GM23248 (cell line): ENCODE measurements at regions not wholly inside any gene's neighbourhood (a gene's known extent, or its start where the extent isn't known, plus 50 kb on each side); places are given as distances from the start of the nearest gene placed in this dataset.

Source experiments
- DNase-seq: peaks from one replicate; pipeline ENCODE4 v3.0.0-alpha.2; 2015
- H2AFZ ChIP-seq: fragments of 200-600 bp; sonication (generic); 2 replicates; pipeline ENCODE4 v1.6.1; 2016; ENCODE audit warnings: antibody characterized with exemption
- H3F3A ChIP-seq: fragments of 200-600 bp; sonication (generic); 2 replicates; pipeline ENCODE4 v1.6.1; 2016; ENCODE audit warnings: mild to moderate bottlenecking, antibody characterized with exemption, mixed run types; ENCODE audit not compliant: insufficient read depth
- H3K27ac ChIP-seq: fragments of 200-600 bp; sonication (generic); 2 replicates; pipeline ENCODE4 v1.5.1; 2016; ENCODE audit warnings: mild to moderate bottlenecking
- H3K27me3 ChIP-seq: fragments of 200-600 bp; sonication (generic); replicated peaks from 2 replicates; pipeline ENCODE4 v1.6.1; 2016; ENCODE audit warnings: mild to moderate bottlenecking; ENCODE audit not compliant: insufficient read depth
- H3K36me3 ChIP-seq: fragments of 200-600 bp; sonication (generic); 2 replicates; pipeline ENCODE4 v1.6.1; 2016; ENCODE audit warnings: low read depth, mild to moderate bottlenecking
- H3K4me1 ChIP-seq: fragments of 200-600 bp; sonication (generic); 2 replicates; pipeline ENCODE4 v1.6.1; 2016; ENCODE audit warnings: mild to moderate bottlenecking; ENCODE audit not compliant: insufficient read depth
- H3K4me2 ChIP-seq: fragments of 200-600 bp; sonication (generic); one replicate; pipeline ENCODE4 v1.6.1; 2016; ENCODE audit warnings: mild to moderate bottlenecking; ENCODE audit not compliant: unreplicated experiment
- H3K4me3 ChIP-seq: fragments of 200-600 bp; sonication (generic); 2 replicates; pipeline ENCODE4 v1.5.1; 2016; ENCODE audit warnings: mild to moderate bottlenecking
- H3K79me2 ChIP-seq: fragments of 200-600 bp; sonication (generic); 2 replicates; pipeline ENCODE4 v1.6.1; 2016; ENCODE audit warnings: mild to moderate bottlenecking; ENCODE audit not compliant: insufficient read depth
- H3K9ac ChIP-seq: fragments of 200-600 bp; sonication (generic); 2 replicates; pipeline ENCODE4 v1.6.1; 2016; ENCODE audit warnings: mild to moderate bottlenecking
- H3K9me2 ChIP-seq: fragments of 200-600 bp; sonication (generic); 2 replicates; pipeline ENCODE4 v1.6.1; 2016; ENCODE audit warnings: mixed run types, mild to moderate bottlenecking, moderate library complexity; ENCODE audit not compliant: insufficient read depth
- H3K9me3 ChIP-seq: fragments of 200-600 bp; sonication (generic); one replicate; pipeline ENCODE4 v1.6.1; 2017; ENCODE audit warnings: low read depth
- H4K20me1 ChIP-seq: fragments of 200-600 bp; sonication (generic); 2 replicates; pipeline ENCODE4 v1.6.0; 2016; ENCODE audit not compliant: insufficient read depth
- EZH2 ChIP-seq: fragments of 200-600 bp; sonication (generic); IDR thresholded peaks from 2 replicates; pipeline ENCODE4 v1.6.1; 2018; ENCODE audit warnings: antibody characterized with exemption, mild to moderate bottlenecking; ENCODE audit not compliant: insufficient read depth, poor library complexity, severe bottlenecking
- EZH2phosphoT487 ChIP-seq: fragments of 200-600 bp; sonication (generic); IDR thresholded peaks from 2 replicates; pipeline ENCODE4 v1.6.1; 2018; ENCODE audit warnings: antibody characterized with exemption, moderate library complexity, mild to moderate bottlenecking, low read depth; ENCODE audit not compliant: insufficient read depth
- WGBS, 2 experiments: methylation state at CpG; one replicate each; pipeline ENCODE4 v1.1.6; 2015 to 2017; ENCODE audit warnings: low lambda C conversion rate in 2 of 2, low coverage in 1 of 2; ENCODE audit errors: missing lambda C conversion rate in 2 of 2; 5-methylcytosine and 5-hydroxymethylcytosine counted together
- in situ Hi-C: fragments of 300-500 bp; cut with MboI; formaldehyde crosslinking; loops from 2 replicates; pipeline ENCODE4 v1.15.0; 2020

DNA sequence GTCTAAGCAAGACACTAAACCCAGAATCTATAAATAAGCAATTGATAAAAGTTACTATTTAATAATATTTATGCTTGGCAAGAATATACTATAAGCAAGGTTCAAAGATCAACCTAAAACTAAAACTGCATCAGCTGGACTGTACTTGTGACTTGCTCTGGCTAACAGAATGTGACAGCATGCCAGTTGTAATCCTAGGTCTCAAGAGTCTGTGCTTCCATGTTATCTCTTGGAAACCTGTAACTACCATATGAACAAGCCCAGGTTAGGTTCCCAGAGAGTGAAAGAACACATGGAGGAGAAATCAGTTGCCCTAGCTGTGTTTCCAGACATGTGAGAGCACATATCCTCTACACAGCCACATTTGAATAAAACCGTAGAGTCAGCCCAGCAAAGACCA lies 297.4 kb downstream of the CDH2 start:
- Histone ChIP-seq H2AFZ (no peak overlapping the region), H3F3A (no peaks in the 10 kb centered on the region), H3K36me3 (no peaks in the 10 kb centered on the region), H3K4me3 (no peak overlapping the region), H3K9me3 (no peaks in the 10 kb centered on the region), H3K9ac (no peak overlapping the region), H3K79me2 (no peaks in the 10 kb centered on the region), H4K20me1 (no peaks in the 10 kb centered on the region), H3K9me2 (no peaks in the 10 kb centered on the region), H3K4me2 (no peak overlapping the region), H3K4me1 (no peaks in the 10 kb centered on the region), H3K27me3 (peaks cover 22% of the 10 kb centered on the region), H3K27ac (no peak overlapping the region)
- 10 to 17% methylated on average over 1 of the region's 1 CpG for WGBS, 2 experiments
- TF ChIP-seq EZH2phosphoT487 (no peak), EZH2 (no peak)
- no peak for DNase-seq
- in situ Hi-C loops = no loop called here

DNA sequence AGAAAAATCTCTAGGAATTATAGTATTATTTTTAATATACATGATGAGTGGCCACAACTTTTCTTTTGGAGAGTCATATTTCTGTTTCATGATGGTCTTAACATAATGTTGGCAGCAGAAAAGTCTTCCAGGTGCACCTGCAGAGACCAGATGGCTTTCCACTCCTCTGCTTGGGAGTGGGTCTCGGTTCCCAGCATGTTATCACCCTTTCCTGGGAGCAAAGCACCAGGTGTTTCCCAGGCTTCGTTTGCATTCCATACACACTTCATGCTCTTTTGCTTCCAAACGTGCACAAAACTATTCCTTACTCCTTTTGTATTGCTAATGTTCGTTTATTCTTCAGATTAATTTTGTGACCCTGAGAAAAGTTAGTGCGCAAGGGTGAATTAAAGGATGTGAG lies 305.2 kb downstream of the CDH2 start:
- no peak overlapping the region for H3K4me2 ChIP-seq
- H3K27ac ChIP-seq = no peak overlapping the region
- no peaks in the 10 kb centered on the region for H4K20me1 ChIP-seq
- no peak for DNase-seq
- in situ Hi-C loops = no loop called here
- no peak overlapping the region for H3K4me3 ChIP-seq
- no peak overlapping the region for H2AFZ ChIP-seq
- H3K9ac ChIP-seq = no peak overlapping the region
- H3F3A ChIP-seq = no peaks in the 10 kb centered on the region
- H3K9me3 ChIP-seq = no peaks in the 10 kb centered on the region
- H3K79me2 ChIP-seq = no peaks in the 10 kb centered on the region
- TF ChIP-seq EZH2 (no peak), EZH2phosphoT487 (no peak)
- no peaks in the 10 kb centered on the region for H3K9me2 ChIP-seq
- WGBS, 2 experiments = 19 to 22% methylated on average over 5 of the region's 5 CpGs
- H3K36me3 ChIP-seq = no peaks in the 10 kb centered on the region
- H3K4me1 ChIP-seq = no peaks in the 10 kb centered on the region
- peaks cover 13% of the 10 kb centered on the region; the same call in 1 of the 2 replicates for H3K27me3 ChIP-seq

DNA sequence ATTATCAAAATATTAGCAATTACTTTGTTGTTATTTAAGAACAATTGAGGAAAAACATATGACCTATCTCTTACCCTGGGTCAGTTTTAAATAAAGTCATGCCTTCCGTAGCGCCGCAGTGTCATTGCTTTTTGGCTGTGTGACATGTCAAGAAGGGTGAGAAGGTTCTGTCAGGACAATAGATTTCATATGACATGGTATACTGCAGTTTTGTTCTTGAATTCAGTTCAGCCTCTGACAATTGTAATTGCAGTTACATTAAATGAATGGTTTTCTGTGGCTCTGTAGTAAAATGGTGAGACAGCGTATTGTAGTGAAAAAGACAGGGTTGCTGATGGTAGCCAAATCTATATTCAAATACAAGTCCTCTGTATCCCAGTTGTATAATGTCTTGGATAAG lies 307.2 kb downstream of the CDH2 start:
- Histone ChIP-seq H3K9me2 (no peaks in the 10 kb centered on the region), H3K4me2 (no peak overlapping the region), H3K9me3 (no peaks in the 10 kb centered on the region), H3K79me2 (no peaks in the 10 kb centered on the region), H3F3A (no peaks in the 10 kb centered on the region), H3K4me3 (no peak overlapping the region), H2AFZ (no peak overlapping the region), H3K36me3 (no peaks in the 10 kb centered on the region), H4K20me1 (no peaks in the 10 kb centered on the region), H3K9ac (no peak overlapping the region), H3K27ac (no peak overlapping the region), H3K4me1 (no peaks in the 10 kb centered on the region), H3K27me3 (peaks cover 13% of the 10 kb centered on the region; the same call in 1 of the 2 replicates)
- in situ Hi-C loops = no loop called here
- no peak for DNase-seq
- no peak for TF ChIP-seq EZH2phosphoT487
- 45 to 51% methylated on average over 4 of the region's 4 CpGs for WGBS, 2 experiments

DNA sequence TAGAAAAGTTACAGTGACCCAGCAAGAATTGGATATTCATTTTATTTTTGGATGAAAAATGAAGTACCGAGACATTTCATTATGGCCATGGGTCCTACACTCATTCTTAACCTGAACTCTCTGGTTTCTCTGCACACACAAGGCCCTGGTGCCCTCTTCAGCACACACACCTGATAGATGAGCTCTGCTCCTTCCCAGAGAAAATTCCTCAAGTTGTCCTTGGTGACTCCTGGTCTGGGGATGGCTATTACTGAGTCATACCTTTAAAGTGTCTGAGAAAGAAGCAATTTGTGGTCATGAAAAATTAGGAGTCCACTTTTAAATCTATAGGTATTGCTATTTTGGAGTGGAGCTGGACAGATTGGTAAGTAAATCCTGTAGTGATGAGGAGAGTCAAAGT lies 311.5 kb downstream of the CDH2 start:
- no peaks in the 10 kb centered on the region for H4K20me1 ChIP-seq
- no peak overlapping the region for H3K4me2 ChIP-seq
- no peaks in the 10 kb centered on the region for H3K79me2 ChIP-seq
- no peak for DNase-seq
- no peaks in the 10 kb centered on the region for H3F3A ChIP-seq
- H3K36me3 ChIP-seq = no peaks in the 10 kb centered on the region
- no peak overlapping the region for H2AFZ ChIP-seq
- H3K4me1 ChIP-seq = no peaks in the 10 kb centered on the region
- no peak overlapping the region for H3K27ac ChIP-seq
- no peak overlapping the region for H3K4me3 ChIP-seq
- TF ChIP-seq EZH2 (no peak), EZH2phosphoT487 (no peak)
- in situ Hi-C loops = no loop called here
- no peaks in the 10 kb centered on the region; the same call in 1 of the 2 replicates for H3K27me3 ChIP-seq
- H3K9ac ChIP-seq = no peak overlapping the region
- 22 to 29% methylated on average over 1 of the region's 1 CpG for WGBS, 2 experiments
- no peaks in the 10 kb centered on the region for H3K9me3 ChIP-seq
- no peaks in the 10 kb centered on the region for H3K9me2 ChIP-seq

DNA sequence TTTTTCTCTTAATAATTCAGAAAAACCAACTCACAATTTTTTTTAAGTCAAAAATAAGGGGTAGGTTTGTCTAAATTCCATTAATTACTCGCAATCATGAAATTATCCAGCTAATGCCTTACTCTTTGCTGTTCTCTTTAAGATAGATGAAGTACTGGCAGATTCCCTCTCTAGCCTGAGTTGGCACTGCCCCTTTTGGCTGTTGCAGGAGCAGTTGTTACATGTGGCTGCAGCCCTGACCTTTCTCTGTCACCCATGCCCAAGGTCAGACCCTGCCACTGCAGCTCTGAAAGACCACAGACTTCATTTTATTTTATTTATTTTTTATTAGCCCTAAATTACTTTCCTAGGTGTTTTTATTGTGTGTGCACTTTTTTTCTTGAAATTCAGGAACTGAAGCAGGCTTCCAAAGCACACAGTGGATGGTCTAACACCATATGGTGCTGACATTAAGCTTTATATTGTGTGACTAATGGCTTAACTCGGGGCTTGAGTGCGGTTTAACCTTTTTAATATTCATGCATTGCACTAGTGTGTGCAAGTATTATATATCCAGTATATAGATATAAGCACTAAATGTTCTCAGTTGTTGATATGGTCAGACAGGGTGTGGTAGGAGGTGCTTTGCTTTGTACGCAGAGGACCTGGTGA lies 313.0 kb downstream of the CDH2 start:
- no peaks in the 10 kb centered on the region for H3K4me1 ChIP-seq
- WGBS, 2 experiments = 29 to 41% methylated on average over 4 of the region's 4 CpGs
- in situ Hi-C loops = no loop called here
- no peaks in the 10 kb centered on the region for H3K9me2 ChIP-seq
- no peak for DNase-seq
- no peak overlapping the region for H3K27ac ChIP-seq
- no peaks in the 10 kb centered on the region for H3K36me3 ChIP-seq
- no peak overlapping the region for H3K4me3 ChIP-seq
- no peaks in the 10 kb centered on the region for H3K79me2 ChIP-seq
- no peaks in the 10 kb centered on the region; the same call in 1 of the 2 replicates for H3K27me3 ChIP-seq
- H3K9ac ChIP-seq = no peak overlapping the region
- no peaks in the 10 kb centered on the region for H4K20me1 ChIP-seq
- H3K9me3 ChIP-seq = no peaks in the 10 kb centered on the region
- no peaks in the 10 kb centered on the region for H3F3A ChIP-seq
- TF ChIP-seq EZH2phosphoT487 (no peak), EZH2 (no peak)
- H2AFZ ChIP-seq = no peak overlapping the region
- H3K4me2 ChIP-seq = no peak overlapping the region
